Duodenal mucosa (tissue), 2 donors: ENCODE measurements at regions not wholly inside any gene's neighbourhood (a gene's known extent, or its start where the extent isn't known, plus 50 kb on each side); places are given as distances from the start of the nearest gene placed in this dataset.

ENCODE experiments used
- H3K27ac ChIP-seq: one replicate; pipeline ENCODE4 v1.7.0; 2013; ENCODE audit warnings: low read depth, low read length
- H3K27me3 ChIP-seq, 2 donors: one replicate each; pipeline ENCODE4 v1.7.0; 2013; ENCODE audit warnings: low read length in 2 of 2, control low read depth in 1 of 2; ENCODE audit not compliant: insufficient read depth in 2 of 2, control insufficient read depth in 1 of 2
- H3K36me3 ChIP-seq, 2 donors: one replicate each; pipeline ENCODE4 v1.7.0; 2013; ENCODE audit warnings: low read length in 2 of 2, control low read depth in 1 of 2; ENCODE audit not compliant: insufficient read depth in 2 of 2, control insufficient read depth in 1 of 2
- H3K4me1 ChIP-seq, 2 donors: one replicate each; pipeline ENCODE4 v1.7.0; 2013; ENCODE audit warnings: low read length in 2 of 2, control low read depth in 1 of 2; ENCODE audit not compliant: insufficient read depth in 2 of 2, control insufficient read depth in 1 of 2
- H3K4me3 ChIP-seq, 2 donors: one replicate each; pipeline ENCODE4 v1.7.0; 2013; ENCODE audit warnings: low read length in 2 of 2, low read depth in 1 of 2
- H3K9ac ChIP-seq, 2 donors: one replicate each; pipeline ENCODE4 v1.7.0; 2013; ENCODE audit warnings: low read length in 2 of 2, low read depth in 1 of 2
- H3K9me3 ChIP-seq, 2 donors: one replicate each; pipeline ENCODE4 v1.7.0; 2013; ENCODE audit warnings: low read length in 2 of 2, control low read depth in 1 of 2; ENCODE audit not compliant: control insufficient read depth in 1 of 2

GRCh38 chr2:219789476-219789875, 162.0 kb downstream of the SLC4A3 start:
- Histone ChIP-seq H3K36me3 (no peaks in the 10 kb centered on the region), H3K27ac (no peak overlapping the region), H3K9me3 (no peaks in the 10 kb centered on the region), H3K4me1 (no peaks in the 10 kb centered on the region), H3K4me3 (no peak overlapping the region), H3K27me3 (no peaks in the 10 kb centered on the region), H3K9ac (no peak overlapping the region)

GRCh38 chr2:219792446-219792845, 165.0 kb downstream of the SLC4A3 start:
- no peaks in the 10 kb centered on the region for H3K9me3 ChIP-seq
- no peak overlapping the region for H3K27ac ChIP-seq
- no peaks in the 10 kb centered on the region for H3K27me3 ChIP-seq
- H3K4me1 ChIP-seq: no peaks in the 10 kb centered on the region
- H3K4me3 ChIP-seq: no peak overlapping the region
- no peaks in the 10 kb centered on the region for H3K36me3 ChIP-seq
- H3K9ac ChIP-seq: no peak overlapping the region

- Histone ChIP-seq H3K4me1 (no peaks in the 10 kb centered on the region), H3K9ac (no peak overlapping the region), H3K36me3 (no peaks in the 10 kb centered on the region), H3K27ac (no peak overlapping the region), H3K4me3 (no peak overlapping the region), H3K9me3 (no peaks in the 10 kb centered on the region), H3K27me3 (no peaks in the 10 kb centered on the region)
Measured at GRCh38 chr2:219798430-219798829, 171.0 kb downstream of the SLC4A3 start.

GRCh38 chr2:219803294-219803693, 175.9 kb downstream of the SLC4A3 start:
- no peaks in the 10 kb centered on the region for H3K9me3 ChIP-seq
- H3K36me3 ChIP-seq: no peaks in the 10 kb centered on the region
- H3K4me3 ChIP-seq: no peak overlapping the region
- no peaks in the 10 kb centered on the region for H3K4me1 ChIP-seq
- no peak overlapping the region for H3K27ac ChIP-seq
- H3K9ac ChIP-seq: no peak overlapping the region
- H3K27me3 ChIP-seq: no peaks in the 10 kb centered on the region

- Histone ChIP-seq H3K27ac (no peak overlapping the region), H3K9ac (no peak overlapping the region), H3K36me3 (no peaks in the 10 kb centered on the region), H3K9me3 (peaks cover 0 to 7% of the 10 kb centered on the region in 2 donors), H3K4me3 (no peak overlapping the region), H3K27me3 (no peaks in the 10 kb centered on the region), H3K4me1 (no peaks in the 10 kb centered on the region)
Measured at GRCh38 chr2:219810895-219811294, 183.5 kb downstream of the SLC4A3 start.

GRCh38 chr2:219812672-219813071, 185.2 kb downstream of the SLC4A3 start:
- no peak overlapping the region for H3K4me3 ChIP-seq
- no peak overlapping the region for H3K27ac ChIP-seq
- no peak overlapping the region for H3K9ac ChIP-seq
- no peaks in the 10 kb centered on the region for H3K36me3 ChIP-seq
- no peaks in the 10 kb centered on the region for H3K27me3 ChIP-seq
- H3K4me1 ChIP-seq: no peaks in the 10 kb centered on the region
- peaks cover 0 to 7% of the 10 kb centered on the region in 2 donors for H3K9me3 ChIP-seq

GRCh38 chr2:219820767-219821166, 193.3 kb downstream of the SLC4A3 start:
- H3K27me3 ChIP-seq: no peaks in the 10 kb centered on the region
- H3K36me3 ChIP-seq: no peaks in the 10 kb centered on the region
- H3K27ac ChIP-seq: no peak overlapping the region

GRCh38 chr2:219823574-219823973, 196.1 kb downstream of the SLC4A3 start:
- no peak overlapping the region for H3K4me3 ChIP-seq
- no peaks in the 10 kb centered on the region for H3K27me3 ChIP-seq
- no peaks in the 10 kb centered on the region for H3K36me3 ChIP-seq
- no peak overlapping the region for H3K9ac ChIP-seq
- no peak overlapping the region for H3K27ac ChIP-seq
- no peaks in the 10 kb centered on the region for H3K9me3 ChIP-seq
- H3K4me1 ChIP-seq: no peaks in the 10 kb centered on the region

More at GRCh38 chr2:219820767-219821166, 193.3 kb downstream of the SLC4A3 start:
- Histone ChIP-seq H3K4me1 (no peaks in the 10 kb centered on the region), H3K9me3 (no peaks in the 10 kb centered on the region), H3K9ac (no peak overlapping the region), H3K4me3 (no peak overlapping the region)

GRCh38 chr2:219824996-219825395, 197.6 kb downstream of the SLC4A3 start:
- H3K4me1 ChIP-seq: no peaks in the 10 kb centered on the region
- H3K4me3 ChIP-seq: no peak overlapping the region
- no peaks in the 10 kb centered on the region for H3K36me3 ChIP-seq
- no peaks in the 10 kb centered on the region for H3K27me3 ChIP-seq
- H3K9ac ChIP-seq: no peak overlapping the region
- no peak overlapping the region for H3K27ac ChIP-seq
- no peaks in the 10 kb centered on the region for H3K9me3 ChIP-seq

- Histone ChIP-seq H3K27me3 (no peaks in the 10 kb centered on the region), H3K36me3 (no peaks in the 10 kb centered on the region), H3K9me3 (no peaks in the 10 kb centered on the region), H3K4me1 (no peaks in the 10 kb centered on the region), H3K27ac (no peak overlapping the region), H3K4me3 (no peak overlapping the region), H3K9ac (no peak overlapping the region)
Measured at GRCh38 chr2:219828127-219828526, 200.7 kb downstream of the SLC4A3 start.
